ENCODE measurements at regions not wholly inside any gene's neighbourhood (a gene's known extent, or its start where the extent isn't known, plus 50 kb on each side); places are given as distances from the start of the nearest gene placed in this dataset.

GRCh38 chr6:11413117-11413687 lies 124.3 kb upstream of the TMEM170B start:
- no peak for DNase-seq
- H3K36me3 ChIP-seq (ENCODE audit: control insufficient read depth in 1 of 2, insufficient read depth in 2 of 2, low read length in 1 of 2): no peaks in the 10 kb centered on the region
- H3K27ac ChIP-seq (ENCODE audit: low read depth in 1 of 2, low read length in 2 of 2): peak overlapping the region; percentile 80 to 99
- intact Hi-C loops (cut with DNase I): loop anchor here (5.0 to 10.0 kb wide), 4 partner anchors 58 to 181 kb away; partner anchors contain the start of gene NEDD9 (in 1 of the 2)
- no peak overlapping the region for H3K4me3 ChIP-seq (ENCODE audit: low read length in 2 of 2)
- 87 to 89% methylated on average over 6 of the region's 6 CpGs for WGBS, 2 donors
- ATAC-seq (ENCODE audit: low FRiP score): no peak
- H3K4me1 ChIP-seq (ENCODE audit: control insufficient read depth in 1 of 2, insufficient read depth in 2 of 2, low read length in 2 of 2): peaks cover 3 to 4% of the 10 kb centered on the region in 2 donors
- no peaks in the 10 kb centered on the region for H3K27me3 ChIP-seq (ENCODE audit: control insufficient read depth in 1 of 2, insufficient read depth in 2 of 2, low read length in 1 of 2)
- no peaks in the 10 kb centered on the region for H3K9me3 ChIP-seq (ENCODE audit: control insufficient read depth, low read length)

GRCh38 chr6:11412616-11413015 lies 124.9 kb upstream of the TMEM170B start:
- Histone ChIP-seq H3K9me3 (ENCODE audit: control insufficient read depth, low read length) (no peaks in the 10 kb centered on the region), H3K27me3 (ENCODE audit: control insufficient read depth in 1 of 2, insufficient read depth in 2 of 2, low read length in 1 of 2) (no peaks in the 10 kb centered on the region), H3K36me3 (ENCODE audit: control insufficient read depth in 1 of 2, insufficient read depth in 2 of 2, low read length in 1 of 2) (no peaks in the 10 kb centered on the region), H3K4me3 (ENCODE audit: low read length in 2 of 2) (no peak overlapping the region), H3K27ac (ENCODE audit: low read depth in 1 of 2, low read length in 2 of 2) (peak overlapping the region; percentile 91 to 99), H3K4me1 (ENCODE audit: control insufficient read depth in 1 of 2, insufficient read depth in 2 of 2, low read length in 2 of 2) (peaks cover 3 to 4% of the 10 kb centered on the region in 2 donors)
- intact Hi-C loops (cut with DNase I): loop anchor here (5.0 to 10.0 kb wide), 4 partner anchors 58 to 180 kb away; partner anchors contain the start of gene NEDD9 (in 1 of the 2)
- DNase-seq: no peak
- 69 to 70% methylated on average over 3 of the region's 3 CpGs for WGBS, 2 donors
- no peak for ATAC-seq (ENCODE audit: low FRiP score)

GRCh38 chr6:11412011-11412424 lies 125.5 kb upstream of the TMEM170B start:
- Histone ChIP-seq H3K4me1 (ENCODE audit: control insufficient read depth in 1 of 2, insufficient read depth in 2 of 2, low read length in 2 of 2) (peaks cover 3 to 4% of the 10 kb centered on the region in 2 donors), H3K4me3 (ENCODE audit: low read length in 2 of 2) (no peak overlapping the region), H3K27me3 (ENCODE audit: control insufficient read depth in 1 of 2, insufficient read depth in 2 of 2, low read length in 1 of 2) (no peaks in the 10 kb centered on the region), H3K27ac (ENCODE audit: low read depth in 1 of 2, low read length in 2 of 2) (peak overlapping the region; percentile 90 to 99), H3K9me3 (ENCODE audit: control insufficient read depth, low read length) (no peaks in the 10 kb centered on the region), H3K36me3 (ENCODE audit: control insufficient read depth in 1 of 2, insufficient read depth in 2 of 2, low read length in 1 of 2) (no peaks in the 10 kb centered on the region)
- WGBS, 2 donors: 0 to 9% methylated on average over 2 of the region's 2 CpGs
- no peak for DNase-seq
- ATAC-seq (ENCODE audit: low FRiP score): peak; percentile 82
- intact Hi-C loops (cut with DNase I): loop anchor here (5.0 to 10.0 kb wide), 4 partner anchors 57 to 180 kb away; partner anchors contain the start of gene NEDD9 (in 1 of the 2)

- peak overlapping the region; percentile 90 to 99 for H3K27ac ChIP-seq (ENCODE audit: low read depth in 1 of 2, low read length in 2 of 2)
- 5 to 6% methylated on average over 3 of the region's 3 CpGs for WGBS, 2 donors
- ATAC-seq (ENCODE audit: low FRiP score) (peak; percentile 82), DNase-seq (no peak)
- H3K27me3 ChIP-seq (ENCODE audit: control insufficient read depth in 1 of 2, insufficient read depth in 2 of 2, low read length in 1 of 2): no peaks in the 10 kb centered on the region
- no peaks in the 10 kb centered on the region for H3K9me3 ChIP-seq (ENCODE audit: control insufficient read depth, low read length)
- H3K4me1 ChIP-seq (ENCODE audit: control insufficient read depth in 1 of 2, insufficient read depth in 2 of 2, low read length in 2 of 2): peaks cover 3 to 4% of the 10 kb centered on the region in 2 donors
- H3K4me3 ChIP-seq (ENCODE audit: low read length in 2 of 2): no peak overlapping the region
- intact Hi-C loops (cut with DNase I): loop anchor here (5.0 to 10.0 kb wide), 4 partner anchors 57 to 179 kb away; partner anchors contain the start of gene NEDD9 (in 1 of the 2)
- no peaks in the 10 kb centered on the region for H3K36me3 ChIP-seq (ENCODE audit: control insufficient read depth in 1 of 2, insufficient read depth in 2 of 2, low read length in 1 of 2)
Measured at GRCh38 chr6:11411593-11411992, 126.0 kb upstream of the TMEM170B start.

DNA sequence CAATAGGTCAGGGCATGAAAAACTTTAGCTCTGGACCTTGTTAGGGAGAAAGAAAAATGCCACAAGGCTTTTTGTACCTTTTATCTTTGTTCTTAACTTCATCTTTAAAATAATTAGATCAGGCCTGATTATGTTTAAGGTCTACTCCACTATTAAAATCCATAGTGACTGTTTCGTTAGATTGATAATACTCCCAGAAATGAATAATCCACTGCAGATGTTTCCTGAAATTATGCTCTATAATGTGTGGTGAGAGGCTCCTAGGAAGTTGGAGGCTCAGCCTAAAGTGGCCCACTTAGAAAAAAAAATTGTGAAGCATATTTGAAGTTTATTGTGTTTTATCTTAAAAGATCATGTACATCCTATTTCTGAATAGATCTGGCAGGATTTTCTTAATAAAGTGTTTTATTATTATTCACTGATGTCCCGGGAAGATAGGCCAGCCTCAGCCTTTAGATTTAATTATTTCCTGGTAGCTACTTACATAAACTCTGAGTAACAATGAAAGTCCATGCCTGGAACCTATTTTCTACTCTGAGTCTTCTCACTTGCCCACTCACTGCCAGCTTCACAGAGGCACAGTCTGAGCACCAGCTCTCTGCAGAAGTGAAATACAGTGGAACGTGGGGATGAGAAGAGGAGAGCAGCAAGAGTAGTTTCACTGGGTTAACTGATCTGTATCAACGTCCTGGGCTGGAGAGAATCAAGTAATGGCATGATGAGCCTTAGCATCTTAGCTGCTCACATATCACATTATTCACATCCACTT lies 126.8 kb upstream of the TMEM170B start:
- Histone ChIP-seq H3K4me3 (ENCODE audit: low read length in 2 of 2) (no peak overlapping the region), H3K27ac (ENCODE audit: low read depth in 1 of 2, low read length in 2 of 2) (peak overlapping the region; percentile 96 to 98), H3K9me3 (ENCODE audit: control insufficient read depth, low read length) (no peaks in the 10 kb centered on the region), H3K36me3 (ENCODE audit: control insufficient read depth in 1 of 2, insufficient read depth in 2 of 2, low read length in 1 of 2) (no peaks in the 10 kb centered on the region), H3K27me3 (ENCODE audit: control insufficient read depth in 1 of 2, insufficient read depth in 2 of 2, low read length in 1 of 2) (no peaks in the 10 kb centered on the region), H3K4me1 (ENCODE audit: control insufficient read depth in 1 of 2, insufficient read depth in 2 of 2, low read length in 2 of 2) (peaks cover 3 to 4% of the 10 kb centered on the region in 2 donors)
- intact Hi-C loops (cut with DNase I): loop anchor here (5.0 to 10.0 kb wide), 4 partner anchors 56 to 178 kb away; partner anchors contain the start of gene NEDD9 (in 1 of the 2)
- DNase-seq (no peak), ATAC-seq (ENCODE audit: low FRiP score) (no peak)
- 45 to 46% methylated on average over 4 of the region's 4 CpGs for WGBS, 2 donors

GRCh38 chr6:11409371-11409770 lies 128.2 kb upstream of the TMEM170B start:
- ATAC-seq (ENCODE audit: low FRiP score): no peak
- Histone ChIP-seq H3K27ac (ENCODE audit: low read depth in 1 of 2, low read length in 2 of 2) (peak overlapping the region in 1 of 2 donors; percentile 43), H3K4me3 (ENCODE audit: low read length in 2 of 2) (no peak overlapping the region), H3K4me1 (ENCODE audit: control insufficient read depth in 1 of 2, insufficient read depth in 2 of 2, low read length in 2 of 2) (peaks cover 2 to 4% of the 10 kb centered on the region in 2 donors), H3K36me3 (ENCODE audit: control insufficient read depth in 1 of 2, insufficient read depth in 2 of 2, low read length in 1 of 2) (no peaks in the 10 kb centered on the region), H3K27me3 (ENCODE audit: control insufficient read depth in 1 of 2, insufficient read depth in 2 of 2, low read length in 1 of 2) (no peaks in the 10 kb centered on the region), H3K9me3 (ENCODE audit: control insufficient read depth, low read length) (no peaks in the 10 kb centered on the region)
- intact Hi-C loops (cut with DNase I): loop anchor here in 1 of 2 donors (5.0 kb wide), 1 partner anchor 42 kb away; no protein-coding TSS in a partner anchor
- no peak for DNase-seq

GRCh38 chr6:11407414-11407813 lies 130.1 kb upstream of the TMEM170B start:
- no peak overlapping the region for H3K4me3 ChIP-seq (ENCODE audit: low read length in 2 of 2)
- no peaks in the 10 kb centered on the region for H3K27me3 ChIP-seq (ENCODE audit: control insufficient read depth in 1 of 2, insufficient read depth in 2 of 2, low read length in 1 of 2)
- DNase-seq: no peak
- H3K27ac ChIP-seq (ENCODE audit: low read depth in 1 of 2, low read length in 2 of 2): no peak overlapping the region
- no peak for ATAC-seq (ENCODE audit: low FRiP score)
- H3K9me3 ChIP-seq (ENCODE audit: control insufficient read depth, low read length): no peaks in the 10 kb centered on the region
- peaks cover 0 to 2% of the 10 kb centered on the region in 2 donors for H3K4me1 ChIP-seq (ENCODE audit: control insufficient read depth in 1 of 2, insufficient read depth in 2 of 2, low read length in 2 of 2)
- 93 to 97% methylated on average over 2 of the region's 2 CpGs for WGBS, 2 donors
- intact Hi-C loops (cut with DNase I): loop anchor here in 1 of 2 donors (5.0 kb wide), 1 partner anchor 40 kb away; no protein-coding TSS in a partner anchor
- H3K36me3 ChIP-seq (ENCODE audit: control insufficient read depth in 1 of 2, insufficient read depth in 2 of 2, low read length in 1 of 2): no peaks in the 10 kb centered on the region

- Histone ChIP-seq H3K9me3 (ENCODE audit: control insufficient read depth, low read length) (no peaks in the 10 kb centered on the region), H3K27ac (ENCODE audit: low read depth in 1 of 2, low read length in 2 of 2) (peak overlapping the region; percentile 90 to 98), H3K4me3 (ENCODE audit: low read length in 2 of 2) (no peak overlapping the region), H3K4me1 (ENCODE audit: control insufficient read depth in 1 of 2, insufficient read depth in 2 of 2, low read length in 2 of 2) (no peaks in the 10 kb centered on the region), H3K36me3 (ENCODE audit: control insufficient read depth in 1 of 2, insufficient read depth in 2 of 2, low read length in 1 of 2) (no peaks in the 10 kb centered on the region), H3K27me3 (ENCODE audit: control insufficient read depth in 1 of 2, insufficient read depth in 2 of 2, low read length in 1 of 2) (no peaks in the 10 kb centered on the region)
- ATAC-seq (ENCODE audit: low FRiP score): no peak
- intact Hi-C loops (cut with DNase I): loop anchor here in 1 of 2 donors (5.0 kb wide), 1 partner anchor 38 kb away; no protein-coding TSS in a partner anchor
- 50 to 55% methylated on average over 4 of the region's 4 CpGs for WGBS, 2 donors
- DNase-seq: no peak
Measured at GRCh38 chr6:11404838-11405237, 132.7 kb upstream of the TMEM170B start.

Data from aorta (tissue), 5 donors.